HG03066 (cell line): ENCODE measurements at regions not wholly inside any gene's neighbourhood (a gene's known extent, or its start where the extent isn't known, plus 50 kb on each side); places are given as distances from the start of the nearest gene placed in this dataset.
"Not testable (repeated sequence)": the region's sequence is repeated elsewhere in the genome, so short reads cannot be mapped to it uniquely, and the experiment has no call there.

Source experiments
- ATAC-seq: cut with Tn5 transposase; IDR thresholded peaks from one replicate; pipeline ENCODE4 v1.9.1; 2021; ENCODE audit warnings: low read depth; ENCODE audit not compliant: unreplicated experiment

DNA sequence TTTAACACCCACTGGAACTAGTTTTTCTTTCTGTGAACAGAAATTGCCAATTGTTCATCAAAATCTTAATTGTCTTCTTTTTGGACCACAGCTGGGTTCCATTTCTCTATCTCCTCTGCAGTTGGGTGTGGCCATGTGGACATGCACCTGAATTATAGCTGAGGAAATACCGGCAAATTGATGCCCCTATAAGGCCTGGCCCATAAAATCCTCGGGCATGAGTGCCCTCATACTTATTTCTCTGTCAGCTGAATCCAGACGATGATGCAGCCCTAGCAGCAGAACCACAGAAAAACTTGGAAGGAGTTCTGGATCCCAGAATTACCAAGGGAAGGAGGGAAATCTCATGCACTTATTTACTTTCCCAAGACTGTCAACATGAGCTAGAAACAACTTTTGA lies 249.0 kb downstream of the CYRIA start:
- no peak for ATAC-seq

GRCh38 chr2:16415861-16416260 lies 249.8 kb downstream of the CYRIA start:
- not testable (repeated sequence) for ATAC-seq

- no peak for ATAC-seq
These were observed 251.7 kb downstream of the CYRIA start for GRCh38 chr2:16413947-16414346.

- no peak for ATAC-seq
These were observed 252.3 kb downstream of the CYRIA start for GRCh38 chr2:16413285-16413684.

DNA sequence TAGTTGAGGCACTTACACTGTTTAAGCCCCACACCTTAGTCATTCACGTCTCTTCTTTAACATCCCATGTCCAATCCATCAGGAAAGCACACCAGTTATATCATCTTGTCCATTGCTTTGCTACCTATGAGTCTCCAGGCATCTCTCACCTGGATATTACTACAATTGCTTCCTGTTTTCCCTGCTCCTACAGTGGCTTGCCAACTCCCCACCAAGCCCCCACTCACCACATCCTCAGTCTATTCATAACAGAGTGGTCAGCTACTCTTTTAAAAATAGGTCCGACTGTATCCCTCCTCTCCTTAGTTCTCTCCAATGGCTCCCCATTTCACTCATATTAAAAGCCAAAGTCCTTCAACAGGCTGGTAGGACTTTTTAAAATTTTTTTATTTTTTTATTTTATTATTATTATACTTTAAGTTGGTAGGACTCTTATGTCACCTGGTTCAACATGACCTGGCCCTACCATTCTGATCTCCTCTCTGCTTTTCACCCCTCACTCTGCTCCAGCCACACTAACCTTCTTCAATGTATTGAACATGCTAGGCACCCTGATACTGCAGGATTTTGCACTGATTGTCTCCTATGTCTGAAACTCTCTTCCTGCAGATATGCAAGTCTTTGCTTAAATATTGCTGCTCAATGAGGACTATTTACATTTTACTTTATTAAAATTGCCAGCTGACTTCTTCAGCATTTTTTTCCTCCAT lies 253.2 kb downstream of the CYRIA start:
- no peak for ATAC-seq

- no peak for ATAC-seq
These were observed 253.8 kb downstream of the CYRIA start for GRCh38 chr2:16411788-16412187.

DNA sequence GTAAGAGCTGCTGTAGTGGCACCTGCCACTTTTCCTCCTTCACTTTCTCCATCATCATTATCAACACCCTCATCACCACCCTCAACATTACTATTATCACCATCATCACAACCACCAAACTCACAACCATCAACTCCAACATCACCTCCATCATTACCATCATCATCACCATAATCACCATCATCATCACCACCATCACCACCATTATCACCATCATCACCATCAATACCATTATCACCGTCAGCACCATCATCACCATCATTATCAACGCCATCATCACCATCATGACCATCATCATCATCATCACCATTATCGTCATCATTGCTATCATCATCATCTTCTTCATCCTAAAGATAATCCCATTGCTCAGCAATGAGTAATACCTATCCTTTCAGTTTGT lies 255.8 kb downstream of the CYRIA start:
- no peak for ATAC-seq

DNA sequence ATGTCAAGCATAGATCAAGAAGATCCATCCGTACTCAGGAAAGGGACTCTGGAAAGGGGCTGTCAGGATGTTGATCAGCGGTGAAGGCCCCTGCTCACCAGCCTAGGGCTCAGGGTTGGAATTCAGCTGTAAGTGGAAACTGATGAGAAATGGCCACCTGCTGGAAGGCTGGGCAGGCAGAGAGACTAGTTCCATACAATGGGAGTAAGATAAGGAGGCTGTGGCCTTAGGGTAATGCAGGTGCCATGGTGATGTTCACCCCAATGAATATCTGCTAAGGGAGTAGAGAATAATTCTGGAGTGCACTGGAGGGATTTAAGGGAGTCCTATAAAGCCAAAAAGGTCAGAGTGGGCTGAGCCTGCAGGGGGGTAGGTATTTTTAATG lies 256.6 kb downstream of the CYRIA start:
- no peak for ATAC-seq

DNA sequence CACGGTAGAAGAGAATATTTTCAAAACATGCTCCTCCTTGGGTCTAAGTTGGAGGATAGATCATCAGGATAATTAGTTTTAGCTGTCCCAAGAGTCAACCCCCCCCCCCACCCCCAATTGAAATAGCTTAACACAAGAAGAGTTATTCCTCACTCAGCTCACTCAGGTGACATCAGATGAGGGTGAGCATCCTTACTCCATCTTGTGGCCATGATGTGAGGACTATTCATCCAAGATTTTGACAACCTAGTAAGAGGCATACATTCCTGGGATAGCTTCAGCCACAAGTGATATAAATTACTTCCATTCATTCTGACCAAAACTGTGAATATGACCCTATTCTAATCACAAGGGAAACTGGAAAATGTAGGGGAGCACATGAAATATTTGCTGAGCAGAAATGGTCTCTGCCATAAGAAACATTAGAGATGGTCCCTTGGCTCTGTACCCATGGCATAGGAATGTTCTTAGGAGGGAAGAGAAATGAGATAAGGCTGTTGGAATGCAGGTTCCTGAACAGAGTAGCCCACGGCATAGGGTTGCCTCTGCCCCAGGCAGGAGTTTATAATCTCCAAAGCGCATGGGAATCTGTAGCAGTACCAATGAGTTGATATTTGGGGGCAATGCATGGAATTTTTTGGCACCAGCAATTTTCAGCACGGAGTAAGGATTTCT lies 257.2 kb downstream of the CYRIA start:
- ATAC-seq = no peak

DNA sequence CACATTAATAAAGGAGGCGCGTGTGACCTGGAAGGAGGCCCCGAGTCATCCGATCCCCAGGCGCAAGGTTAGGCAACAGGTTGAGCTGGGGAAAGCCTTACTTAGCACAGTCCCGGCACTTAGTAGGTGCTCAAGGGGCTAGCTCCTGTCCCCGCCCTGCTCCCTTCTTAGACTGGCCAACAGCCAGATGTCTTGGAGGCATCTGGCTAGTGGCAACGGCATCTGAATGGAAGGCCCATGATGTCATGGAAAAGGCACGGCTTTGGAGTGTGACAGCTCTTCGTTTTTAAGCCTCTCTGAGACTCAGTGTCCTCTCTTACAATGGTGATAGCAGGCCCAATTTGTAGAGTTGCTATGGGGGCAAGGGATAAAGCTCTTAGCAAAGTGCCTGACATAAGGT lies 258.3 kb downstream of the CYRIA start:
- no peak for ATAC-seq

GRCh38 chr2:16406496-16407289 lies 258.9 kb downstream of the CYRIA start:
- ATAC-seq = no peak

DNA sequence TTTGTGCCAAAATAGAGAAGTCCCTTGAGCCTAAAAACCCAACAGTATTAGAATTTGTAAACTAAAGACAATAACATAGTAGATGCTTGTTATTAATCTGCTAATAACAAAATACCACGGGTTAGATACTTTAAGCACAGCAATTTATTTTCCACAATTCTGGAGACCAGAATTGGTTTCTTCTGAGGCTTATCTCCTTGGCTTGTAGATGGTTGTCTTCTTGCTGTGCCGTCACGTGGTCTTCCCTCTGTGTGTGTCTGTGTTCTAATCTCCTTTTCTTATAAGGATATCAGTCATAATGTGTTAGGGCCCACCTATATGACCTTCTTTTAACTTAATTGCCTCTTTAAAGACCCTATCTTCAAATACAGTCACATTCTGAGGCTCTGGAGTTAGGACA lies 260.1 kb downstream of the CYRIA start:
- ATAC-seq = no peak

DNA sequence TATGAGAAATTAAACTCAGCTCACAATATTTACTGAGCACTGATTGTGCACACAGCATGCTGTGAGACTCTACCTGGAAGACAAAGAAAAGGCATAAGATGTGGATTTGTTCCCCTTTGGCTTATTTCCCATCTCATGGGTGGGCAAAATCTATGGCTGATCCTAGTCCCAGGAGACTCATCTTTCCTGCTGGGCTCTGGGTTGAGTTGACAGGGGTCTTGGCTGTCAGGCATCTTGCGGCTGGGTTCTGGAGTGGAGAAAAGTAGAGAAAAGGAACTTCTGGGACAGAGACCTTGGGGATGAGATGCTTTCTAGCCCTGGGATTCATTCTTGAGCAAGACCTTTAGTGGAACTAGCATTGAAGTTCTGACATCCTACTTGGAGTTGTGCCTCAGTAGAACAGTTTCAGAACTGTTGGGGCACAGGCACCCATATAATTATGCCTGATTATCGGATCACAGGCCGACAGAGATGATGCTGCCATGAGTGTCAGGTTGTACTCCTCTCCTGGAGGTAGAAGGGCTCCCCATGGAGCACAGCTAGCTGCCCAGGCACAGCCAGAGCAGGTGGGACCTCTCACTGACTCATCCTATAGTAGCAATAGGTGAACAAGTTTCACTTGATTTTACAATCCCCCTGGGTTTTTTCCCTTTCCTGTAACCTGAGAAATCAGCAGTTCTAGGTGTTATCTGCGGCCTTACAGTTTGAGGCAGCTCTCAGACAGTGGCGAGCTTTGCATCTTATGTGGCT lies 260.9 kb downstream of the CYRIA start:
- ATAC-seq = no peak

GRCh38 chr2:16404146-16404545 lies 261.5 kb downstream of the CYRIA start:
- ATAC-seq = no peak

DNA sequence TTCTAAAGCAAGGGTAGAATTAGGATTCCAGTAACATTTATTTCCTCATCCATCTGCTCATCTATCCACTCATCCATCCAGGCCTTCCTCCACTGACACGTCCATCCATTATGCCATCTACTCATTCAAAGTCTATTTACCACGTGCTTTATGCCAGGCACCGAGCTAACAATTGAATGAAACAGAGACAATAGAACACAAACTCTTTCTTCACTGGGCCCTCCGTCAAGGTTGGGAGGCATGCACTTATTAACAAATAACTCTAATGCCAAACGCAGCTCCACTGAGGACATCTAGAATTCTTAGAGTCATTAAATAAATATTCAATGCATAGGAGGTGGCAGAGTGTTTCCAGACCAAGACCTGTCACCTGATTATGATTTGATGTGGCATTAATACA lies 262.7 kb downstream of the CYRIA start:
- no peak for ATAC-seq

DNA sequence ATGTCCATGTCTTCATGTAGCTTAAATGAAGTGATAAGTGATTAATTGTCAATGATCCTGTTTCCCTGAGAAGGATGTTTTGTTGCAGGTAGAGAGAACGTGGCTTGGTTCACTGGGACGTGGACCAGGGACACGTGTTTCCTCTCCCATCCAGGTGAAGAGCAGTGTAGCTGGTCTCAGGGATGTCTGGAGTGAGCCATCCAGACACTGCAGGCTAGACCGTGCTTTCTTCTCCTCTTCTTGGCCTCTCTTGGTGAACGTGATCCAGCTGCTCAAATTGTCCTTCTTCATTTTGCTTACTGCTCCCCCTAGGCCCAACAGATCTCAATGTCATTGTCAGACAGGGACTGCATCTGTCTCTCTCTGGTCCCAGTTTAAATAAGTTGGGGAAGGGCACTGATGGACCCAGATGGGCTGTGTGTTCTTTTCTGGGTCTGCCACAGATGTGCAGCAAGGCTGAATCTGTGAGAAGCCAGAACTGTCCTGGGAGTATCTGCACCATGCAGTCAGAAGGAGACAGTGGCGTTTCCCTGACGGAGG lies 263.8 kb downstream of the CYRIA start:
- ATAC-seq = no peak

DNA sequence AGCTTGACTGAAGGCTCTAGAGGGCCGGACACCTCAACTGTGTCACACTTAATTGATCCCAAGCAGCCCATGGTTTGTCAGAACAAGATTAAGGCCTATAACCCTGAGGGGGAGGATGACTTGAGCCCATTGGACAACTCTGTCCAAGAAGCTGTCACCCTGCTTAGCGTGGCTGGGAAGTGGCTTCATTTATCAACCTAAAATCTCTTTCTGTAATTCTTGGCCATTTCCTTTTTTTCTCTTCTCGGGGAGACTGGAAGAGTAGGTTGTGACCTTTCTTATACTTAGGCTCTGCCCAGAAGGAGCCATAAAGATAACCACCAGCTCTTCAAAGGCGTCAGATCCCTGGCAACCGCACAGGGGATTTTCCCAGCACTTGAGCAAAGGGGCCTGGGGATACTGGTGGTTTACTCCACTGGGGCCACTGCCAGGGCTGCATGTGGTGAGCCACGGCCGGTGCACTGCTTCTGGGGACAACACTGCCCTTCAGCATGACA lies 265.5 kb downstream of the CYRIA start:
- ATAC-seq = no peak

- ATAC-seq = no peak
These were observed 267.1 kb downstream of the CYRIA start for GRCh38 chr2:16398486-16399043.

DNA sequence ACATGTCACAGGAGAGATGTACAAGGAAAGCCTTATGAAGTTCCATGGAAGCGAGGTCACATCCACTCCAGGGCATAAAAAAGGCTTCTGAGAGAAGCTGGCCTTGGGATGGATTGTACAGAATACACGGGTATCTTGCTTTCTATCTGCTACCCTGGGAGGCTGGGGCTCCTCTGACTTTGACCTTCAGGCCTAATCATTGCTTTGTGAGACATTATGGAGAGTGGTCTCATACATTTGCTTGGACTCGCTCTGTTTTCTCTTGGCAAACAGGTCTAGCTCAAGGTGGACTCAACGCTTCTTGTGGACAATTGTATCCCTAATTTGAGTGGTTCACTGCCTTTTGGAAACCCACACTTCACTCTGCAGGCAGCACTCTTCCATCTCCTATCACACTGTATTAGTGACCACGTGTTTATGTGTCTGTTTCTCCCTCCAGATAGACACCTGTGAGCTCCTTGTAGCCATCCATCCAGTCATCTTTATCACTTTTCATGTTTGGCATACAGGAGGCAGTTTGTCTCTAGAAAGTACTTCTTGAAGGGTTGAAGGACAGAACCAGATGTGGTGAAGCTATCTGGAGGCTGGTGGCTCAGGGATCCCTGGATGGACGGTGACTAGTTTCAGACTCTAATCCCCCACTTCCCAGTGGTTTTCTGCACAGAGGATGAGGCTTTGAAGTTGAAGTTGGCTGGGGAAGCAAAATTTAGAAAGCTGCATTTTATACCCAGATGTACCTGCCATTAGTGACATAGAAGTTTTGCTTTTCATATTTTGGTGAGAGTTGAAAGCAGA lies 267.8 kb downstream of the CYRIA start:
- no peak for ATAC-seq
